Pons (tissue), 1 donor: ENCODE measurements at regions not wholly inside any gene's neighbourhood (a gene's known extent, or its start where the extent isn't known, plus 50 kb on each side); places are given as distances from the start of the nearest gene placed in this dataset.

ENCODE experiments used
- DNase-seq: peaks from one replicate; pipeline ENCODE4 v3.0.0-alpha.2; 2016; ENCODE audit warnings: low spot score

GRCh38 chr12:94815450-94815849 lies 165.1 kb upstream of the TMCC3 start:
- no peak for DNase-seq

DNA sequence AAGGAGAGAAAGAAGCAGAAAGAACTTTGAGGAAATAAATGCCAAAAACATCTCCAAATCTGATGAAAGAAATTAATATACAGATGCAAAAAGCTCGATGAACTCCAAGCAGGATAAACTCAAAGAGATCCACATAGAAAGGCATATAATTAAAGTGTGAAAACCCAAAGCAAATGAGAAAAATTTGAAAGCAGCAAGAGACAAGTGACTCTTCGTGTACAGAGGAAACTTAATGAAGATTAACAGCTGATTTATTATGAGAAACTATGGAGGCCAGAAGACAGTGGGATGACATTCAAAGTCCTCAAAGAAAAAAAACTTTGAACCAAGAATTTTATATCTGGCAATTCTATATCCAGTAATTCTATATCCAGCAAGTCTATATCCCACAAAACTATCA lies 163.0 kb upstream of the TMCC3 start:
- DNase-seq, result no peak

GRCh38 chr12:94812345-94812744 lies 162.0 kb upstream of the TMCC3 start:
- DNase-seq, result no peak

- DNase-seq, result no peak
Observed at GRCh38 chr12:94811611-94812010, 161.3 kb upstream of the TMCC3 start.

GRCh38 chr12:94807951-94808350 lies 157.6 kb upstream of the TMCC3 start:
- no peak for DNase-seq

DNA sequence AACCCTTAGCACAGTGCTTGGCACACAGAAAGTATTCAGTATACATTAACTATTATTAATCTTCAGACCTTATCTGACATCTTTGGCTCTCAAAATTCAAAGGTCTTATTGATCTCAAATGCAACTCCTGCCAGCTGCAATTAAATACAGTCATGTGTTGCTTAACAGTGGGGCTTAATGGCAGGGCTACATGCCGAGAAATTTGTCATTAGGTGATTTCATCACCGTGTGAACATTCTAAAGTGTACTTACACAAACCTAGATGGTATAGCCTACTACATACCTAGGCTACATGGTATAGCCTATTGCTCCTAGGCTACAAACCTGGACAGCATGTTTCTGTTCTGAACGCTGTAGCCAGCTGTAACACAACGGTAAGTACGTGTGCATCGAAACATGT lies 156.3 kb upstream of the TMCC3 start:
- no peak for DNase-seq

GRCh38 chr12:94805749-94806529 lies 155.6 kb upstream of the TMCC3 start:
- peak; percentile 53 for DNase-seq

GRCh38 chr12:94803939-94804338 lies 153.6 kb upstream of the TMCC3 start:
- peak; percentile 69 for DNase-seq

DNA sequence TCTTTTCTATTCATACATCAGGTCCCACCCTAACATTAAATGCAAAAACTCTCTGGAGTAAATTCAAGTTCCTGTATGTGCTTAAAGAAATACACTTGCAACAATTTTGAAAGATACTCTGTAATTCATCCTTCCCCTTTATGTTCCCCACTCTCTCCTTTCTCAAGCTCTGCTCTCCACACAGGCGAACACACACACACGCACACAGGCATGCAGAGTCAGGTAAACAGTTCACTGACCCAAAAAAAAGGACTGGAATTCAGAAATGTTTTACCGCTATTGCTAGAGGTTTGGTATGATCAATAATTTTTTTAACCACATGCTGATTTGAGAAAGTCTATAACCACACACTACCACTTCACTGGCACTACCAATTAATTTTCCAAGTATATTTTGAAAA lies 152.4 kb upstream of the TMCC3 start:
- no peak for DNase-seq

DNA sequence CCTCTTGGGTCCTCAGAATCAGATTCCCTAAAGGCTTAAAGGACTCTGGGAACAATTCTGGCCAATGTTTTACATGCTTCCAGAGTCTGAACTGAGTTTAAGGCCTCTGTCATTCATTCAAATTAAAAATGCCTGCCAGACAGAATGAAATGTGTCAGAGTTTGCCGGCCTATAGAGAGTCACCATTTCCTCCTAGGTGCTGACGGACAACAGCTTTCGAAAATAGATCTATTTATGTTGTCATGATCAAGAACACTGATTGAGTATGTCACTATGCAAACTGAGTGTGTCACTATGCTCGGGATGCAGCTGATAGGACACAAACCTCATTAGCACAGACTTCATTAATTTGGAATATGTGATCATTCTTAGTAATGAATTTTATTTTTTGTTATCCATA lies 151.4 kb upstream of the TMCC3 start:
- DNase-seq, result no peak

- no peak for DNase-seq
Observed at GRCh38 chr12:94799136-94799535, 148.8 kb upstream of the TMCC3 start.

GRCh38 chr12:94798113-94798512 lies 147.8 kb upstream of the TMCC3 start:
- no peak for DNase-seq

GRCh38 chr12:94795520-94795919 lies 145.2 kb upstream of the TMCC3 start:
- DNase-seq, result no peak

DNA sequence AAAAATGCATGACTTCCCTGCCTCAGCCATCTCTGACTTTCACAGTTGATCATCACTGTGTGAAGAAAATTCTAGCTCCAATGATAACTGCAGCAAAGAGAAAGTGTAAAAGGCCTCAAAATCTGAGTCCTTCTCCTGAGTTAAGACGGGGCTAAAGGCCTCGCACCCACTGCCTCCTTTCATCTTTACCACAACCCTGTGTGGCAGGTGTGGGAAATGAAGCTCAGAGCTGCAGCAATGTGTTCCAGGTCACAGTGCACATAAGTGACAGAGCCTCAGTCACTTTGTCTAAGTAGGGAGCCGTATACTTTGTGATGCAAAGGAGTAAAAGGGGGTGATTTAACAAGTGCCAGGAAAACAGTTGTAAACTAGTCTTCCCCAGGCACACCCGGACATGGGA lies 144.7 kb upstream of the TMCC3 start:
- no peak for DNase-seq

DNA sequence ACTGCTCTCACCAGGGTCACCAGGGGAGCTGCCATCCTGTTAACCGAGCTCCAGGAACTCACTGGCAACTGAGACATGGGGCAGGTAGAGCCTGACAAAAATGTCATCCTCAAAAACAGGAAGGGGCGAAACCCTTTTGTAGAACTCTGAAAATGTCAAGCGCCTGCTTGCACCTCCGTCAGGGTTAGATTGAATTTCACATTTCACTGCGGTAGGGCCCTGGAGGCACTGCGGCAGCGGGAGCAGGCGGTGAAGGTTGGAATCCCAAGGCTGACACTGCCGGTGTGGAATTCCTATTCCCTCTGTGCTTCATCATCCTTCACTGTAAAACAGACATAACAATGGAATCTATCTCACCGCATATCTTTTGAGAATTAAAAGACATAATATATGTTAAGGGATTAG lies 142.8 kb upstream of the TMCC3 start:
- DNase-seq, result no peak

GRCh38 chr12:94792693-94793092 lies 142.3 kb upstream of the TMCC3 start:
- DNase-seq, result peak; percentile 62

- no peak for DNase-seq
Observed at GRCh38 chr12:94791933-94792332, 141.6 kb upstream of the TMCC3 start.

DNA sequence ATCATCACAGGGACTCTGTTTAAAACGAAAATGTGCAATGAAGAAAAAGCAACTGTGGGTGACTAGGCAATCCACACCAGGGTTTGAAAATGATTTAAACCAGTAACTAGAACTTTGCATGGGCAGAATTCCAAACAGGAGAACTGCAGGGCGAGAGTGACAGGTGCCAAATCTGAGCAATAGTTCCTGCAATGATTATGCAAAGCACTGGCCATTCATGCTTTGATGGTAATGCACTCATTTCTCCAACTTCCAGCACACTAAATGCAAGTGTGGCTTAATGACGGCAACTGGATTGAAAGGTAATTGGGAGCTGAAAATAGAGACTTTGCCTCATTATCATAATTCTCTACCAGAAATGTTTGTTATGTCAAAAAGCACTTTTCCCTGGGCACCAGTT lies 140.5 kb upstream of the TMCC3 start:
- no peak for DNase-seq

- no peak for DNase-seq
Observed at GRCh38 chr12:94790370-94790769, 140.0 kb upstream of the TMCC3 start.

GRCh38 chr12:94789510-94790225 lies 139.3 kb upstream of the TMCC3 start:
- no peak for DNase-seq

DNA sequence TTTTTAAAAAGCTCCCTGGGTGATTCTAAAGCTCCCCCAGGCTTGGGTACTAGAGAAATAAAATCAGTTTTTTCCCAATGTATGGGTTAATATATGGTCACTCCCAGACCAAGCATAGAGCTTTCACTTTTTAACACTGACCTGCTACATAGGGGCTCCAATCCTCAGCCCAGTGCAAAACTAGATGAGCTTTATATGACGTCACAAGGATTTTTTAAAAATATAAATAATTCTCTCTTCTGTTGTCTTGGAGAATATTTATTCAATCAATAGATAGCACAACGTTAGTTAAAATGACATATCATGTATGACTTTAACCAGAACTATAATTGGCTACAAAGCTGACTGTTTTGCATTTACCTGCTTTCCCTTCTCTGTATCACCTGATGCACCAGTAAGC lies 137.9 kb upstream of the TMCC3 start:
- DNase-seq, result no peak

GRCh38 chr12:94786906-94787305 lies 136.5 kb upstream of the TMCC3 start:
- DNase-seq, result no peak

DNA sequence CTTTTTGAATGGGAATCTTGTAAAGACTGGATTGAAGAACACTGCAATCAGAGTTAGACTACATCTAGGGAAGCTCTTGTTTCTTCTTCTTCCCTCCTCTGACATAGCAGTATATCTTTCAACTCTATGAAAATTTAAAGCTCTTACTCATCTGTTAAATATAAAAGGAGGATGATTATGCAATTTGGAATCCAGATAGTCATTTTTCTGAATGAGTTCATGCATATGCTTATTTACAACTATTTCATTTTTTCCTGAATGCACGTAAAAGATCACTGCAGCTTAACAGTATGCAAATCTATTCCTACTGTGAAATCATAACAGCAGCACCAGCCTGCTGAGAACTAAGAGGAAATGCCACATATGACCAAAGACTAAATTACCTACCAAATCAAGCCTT lies 133.5 kb upstream of the TMCC3 start:
- no peak for DNase-seq

DNA sequence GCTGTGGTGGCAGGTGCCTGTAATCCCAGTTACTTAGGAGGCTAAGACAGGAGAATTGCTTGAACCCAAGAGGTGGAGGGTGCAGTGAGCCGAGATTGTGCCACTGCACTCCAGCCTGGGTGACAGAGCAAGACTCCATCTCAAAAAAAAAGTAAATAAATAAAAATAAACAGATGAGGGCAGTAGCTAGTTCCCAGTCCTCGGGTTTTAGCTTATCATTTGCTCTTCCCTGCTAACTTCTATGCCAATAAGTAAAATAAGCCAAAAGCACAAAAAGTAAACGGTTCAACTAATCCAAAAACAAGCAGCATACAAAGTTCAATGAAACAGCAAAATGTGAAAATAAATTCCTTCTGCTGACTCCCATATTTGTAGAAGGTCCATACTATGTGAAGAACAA lies 133.0 kb upstream of the TMCC3 start:
- no peak for DNase-seq
